Gastrocnemius medialis (tissue), 4 donors: ENCODE measurements at regions not wholly inside any gene's neighbourhood (a gene's known extent, or its start where the extent isn't known, plus 50 kb on each side); places are given as distances from the start of the nearest gene placed in this dataset.

Experiments
- POLR2A ChIP-seq, 2 donors: fragments of 450-650 bp; IDR thresholded peaks; one replicate each; pipeline ENCODE4 v1.6.1; 2017; ENCODE audit warnings: antibody characterized with exemption in 2 of 2, mild to moderate bottlenecking in 2 of 2, moderate library complexity in 2 of 2
- TF ChIP-seq, protein P1 (sequence below), 5 experiments: fragments of 450-650 bp in 3 of 5; fragments of 200-600 bp in 2 of 5; sonication (generic) in 2 of 5; IDR thresholded peaks in 4 of 5; conservative IDR thresholded peaks in 1 of 5; 1 replicate in 4 of 5; 2 replicates in 1 of 5; pipeline ENCODE4 v1.5.1; 2016 to 2019; ENCODE audit warnings: antibody characterized with exemption in 5 of 5, mild to moderate bottlenecking in 3 of 5, moderate library complexity in 3 of 5

DNA sequence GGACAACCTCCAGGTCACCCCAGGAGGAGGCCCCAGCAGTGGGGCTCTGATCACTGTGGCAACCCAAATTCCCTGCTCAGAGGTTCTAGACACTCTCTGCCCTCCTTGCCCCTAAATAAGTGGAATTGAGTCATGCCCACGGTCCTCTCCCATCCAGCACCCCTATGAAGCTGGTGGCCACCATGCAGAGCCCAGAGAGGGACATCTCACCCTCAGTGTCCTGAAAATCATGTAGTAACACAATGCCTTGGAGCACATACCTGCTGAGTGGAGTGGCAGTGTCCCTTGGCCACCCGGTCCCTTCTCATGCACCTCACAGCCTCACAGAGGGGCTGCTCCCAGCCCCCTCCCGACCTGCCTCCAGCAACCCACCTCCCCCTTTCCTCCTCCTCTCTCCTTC, 114.3 kb upstream of the MEF2A start:
- TF ChIP-seq, protein P1, sequence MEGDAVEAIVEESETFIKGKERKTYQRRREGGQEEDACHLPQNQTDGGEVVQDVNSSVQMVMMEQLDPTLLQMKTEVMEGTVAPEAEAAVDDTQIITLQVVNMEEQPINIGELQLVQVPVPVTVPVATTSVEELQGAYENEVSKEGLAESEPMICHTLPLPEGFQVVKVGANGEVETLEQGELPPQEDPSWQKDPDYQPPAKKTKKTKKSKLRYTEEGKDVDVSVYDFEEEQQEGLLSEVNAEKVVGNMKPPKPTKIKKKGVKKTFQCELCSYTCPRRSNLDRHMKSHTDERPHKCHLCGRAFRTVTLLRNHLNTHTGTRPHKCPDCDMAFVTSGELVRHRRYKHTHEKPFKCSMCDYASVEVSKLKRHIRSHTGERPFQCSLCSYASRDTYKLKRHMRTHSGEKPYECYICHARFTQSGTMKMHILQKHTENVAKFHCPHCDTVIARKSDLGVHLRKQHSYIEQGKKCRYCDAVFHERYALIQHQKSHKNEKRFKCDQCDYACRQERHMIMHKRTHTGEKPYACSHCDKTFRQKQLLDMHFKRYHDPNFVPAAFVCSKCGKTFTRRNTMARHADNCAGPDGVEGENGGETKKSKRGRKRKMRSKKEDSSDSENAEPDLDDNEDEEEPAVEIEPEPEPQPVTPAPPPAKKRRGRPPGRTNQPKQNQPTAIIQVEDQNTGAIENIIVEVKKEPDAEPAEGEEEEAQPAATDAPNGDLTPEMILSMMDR (IDR thresholded peaks at IDR 0.05 in 4 of 5, conservative IDR thresholded peaks at IDR 0.05 in 1 of 5): no peak
- no peak for TF ChIP-seq POLR2A (IDR thresholded peaks at IDR 0.05)
